NCI-H2107 treated with DMSO at 0.1 percent for 48 hours (cell line): ENCODE measurements at regions not wholly inside any gene's neighbourhood (a gene's known extent, or its start where the extent isn't known, plus 50 kb on each side); places are given as distances from the start of the nearest gene placed in this dataset.
"Not testable (repeated sequence)": the region's sequence is repeated elsewhere in the genome, so short reads cannot be mapped to it uniquely, and the experiment has no call there.

Source experiments
- DNase-seq: peaks from one replicate; lab custom pipeline; 2025; ENCODE audit not compliant: unreplicated experiment; lab: John Stamatoyannopoulos, UW

DNA sequence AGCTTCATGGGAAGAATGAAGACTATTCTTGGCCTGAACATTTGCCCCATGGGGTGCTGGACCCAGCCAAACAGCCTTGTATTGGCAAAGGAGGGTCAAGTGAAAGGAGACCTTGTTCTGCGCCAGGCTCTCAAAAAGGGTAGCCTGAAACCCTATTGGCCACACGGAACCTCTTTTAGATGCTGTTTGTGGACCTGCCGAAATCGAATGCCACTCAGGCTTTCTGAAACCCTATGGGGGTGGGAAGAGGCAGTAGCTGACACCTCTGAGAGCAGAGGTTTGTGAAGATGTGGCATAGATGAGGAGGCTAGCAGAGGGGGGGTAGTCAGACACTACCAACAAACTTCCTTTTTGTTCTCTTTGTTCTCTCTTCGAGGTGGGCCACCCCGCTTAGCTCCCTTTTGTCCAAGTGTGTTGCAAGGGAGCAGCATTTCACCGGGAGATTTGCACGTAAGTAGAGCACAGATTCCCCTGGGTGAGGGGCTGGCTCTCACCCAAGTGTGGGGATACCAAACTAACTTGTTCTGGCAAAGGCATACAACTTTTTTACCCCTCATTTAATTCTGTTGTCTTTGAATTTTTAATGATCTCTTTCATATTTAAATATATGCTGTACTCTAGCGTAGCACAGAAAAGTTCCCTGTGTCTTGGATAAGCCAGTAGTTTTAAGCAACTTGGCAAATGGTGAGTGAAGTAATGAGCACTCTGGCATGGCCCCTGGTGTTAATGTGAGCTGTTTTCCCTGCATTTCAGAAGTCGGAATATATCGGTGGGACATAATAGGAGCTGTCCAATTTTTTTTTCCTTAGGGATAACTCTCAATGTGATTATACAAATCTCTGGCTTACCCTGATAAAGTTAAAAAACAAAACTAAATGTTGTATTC, 107.7 kb downstream of the SEPTIN7 start:
- no peak for DNase-seq

GRCh38 chr7:35909870-35910357, 109.1 kb downstream of the SEPTIN7 start:
- DNase-seq = no peak

DNA sequence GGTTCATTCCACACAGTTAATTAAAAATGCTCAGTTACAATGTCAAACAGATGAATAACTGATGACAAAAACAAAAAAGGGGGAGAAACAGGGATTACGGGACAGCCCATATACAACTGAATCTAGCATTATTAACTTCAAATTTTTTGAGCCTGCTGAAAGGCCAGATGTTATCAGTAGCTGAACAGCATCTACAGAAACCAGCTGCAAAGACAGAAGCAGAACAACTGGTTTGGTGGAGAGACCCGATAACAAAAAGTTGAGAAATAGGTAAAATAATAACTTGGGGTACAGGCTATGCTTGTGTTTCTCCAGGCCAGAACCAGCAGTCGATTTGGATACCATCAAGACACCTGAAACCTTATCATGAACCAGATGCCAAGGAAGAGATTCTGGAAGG, 109.8 kb downstream of the SEPTIN7 start:
- not testable (repeated sequence) for DNase-seq

DNA sequence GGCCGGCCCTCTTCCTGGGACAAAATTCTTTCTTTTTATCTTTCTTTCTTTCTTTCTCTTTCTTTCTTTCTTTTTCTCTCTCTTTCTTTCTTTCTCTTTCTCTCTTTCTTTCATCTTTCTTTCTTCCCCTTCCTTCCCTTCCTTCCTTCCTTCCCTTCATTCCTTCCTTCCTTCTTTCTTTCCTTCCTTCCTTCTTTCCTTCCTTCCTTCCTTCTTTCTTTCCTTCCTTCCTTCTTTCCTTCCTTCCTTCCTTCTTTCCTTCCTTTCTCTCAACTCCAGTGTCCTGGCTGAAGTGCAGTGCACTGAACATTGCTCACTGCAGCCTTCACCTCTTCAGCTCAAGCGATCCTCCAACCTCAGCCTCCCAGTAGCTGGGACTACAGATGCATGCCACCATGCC, 112.5 kb downstream of the SEPTIN7 start:
- DNase-seq = not testable (repeated sequence)

GRCh38 chr7:35914214-35914613, 113.4 kb downstream of the SEPTIN7 start:
- not testable (repeated sequence) for DNase-seq

GRCh38 chr7:35915247-35915955, 114.5 kb downstream of the SEPTIN7 start:
- DNase-seq = not testable (repeated sequence)

- DNase-seq = not testable (repeated sequence)
Measured at GRCh38 chr7:35918217-35918616, 117.4 kb downstream of the SEPTIN7 start.

- peak; percentile 28 for DNase-seq
Measured at GRCh38 chr7:35919607-35920006, 118.8 kb downstream of the SEPTIN7 start.

DNA sequence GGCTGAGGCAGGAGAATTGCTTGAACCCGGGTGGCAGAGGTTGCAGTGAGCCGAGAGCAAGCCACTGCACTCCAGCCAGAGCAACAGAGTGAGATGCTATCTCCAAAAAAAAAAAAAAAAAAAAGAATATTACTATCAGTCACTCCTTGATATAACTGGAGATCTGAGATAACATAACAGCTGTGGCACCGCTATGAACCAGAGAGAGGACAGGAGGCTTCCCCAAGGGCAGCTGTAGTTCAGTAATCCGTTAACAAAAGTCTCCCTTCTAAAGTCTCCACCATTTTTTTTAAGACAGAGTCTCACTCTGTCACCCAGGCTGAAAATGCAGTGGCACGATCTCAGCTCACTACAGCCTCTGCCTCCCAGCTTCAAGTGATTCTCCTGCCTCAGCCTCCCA, 120.5 kb downstream of the SEPTIN7 start:
- not testable (repeated sequence) for DNase-seq

DNA sequence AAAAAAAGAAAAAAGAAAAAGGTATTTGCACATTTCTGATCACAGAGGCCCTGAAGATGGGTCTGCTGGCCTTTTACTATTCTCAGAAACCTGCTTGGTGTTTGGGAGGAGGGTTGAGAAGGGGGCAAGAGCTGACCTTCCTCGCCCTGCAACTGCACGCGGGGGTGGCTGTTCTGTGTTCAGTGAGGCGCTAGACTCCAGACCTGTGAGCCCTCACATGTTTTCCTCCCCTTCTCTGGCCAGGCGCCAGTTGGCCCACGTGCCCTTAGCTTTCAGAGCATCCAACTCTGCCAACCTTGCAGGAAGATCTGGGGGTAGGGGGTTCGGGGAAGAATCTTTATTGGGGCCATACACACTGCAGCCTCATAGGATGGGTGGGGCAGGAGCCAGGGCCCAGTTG, 123.8 kb downstream of the SEPTIN7 start:
- not testable (repeated sequence) for DNase-seq

GRCh38 chr7:35926966-35927365, 126.1 kb downstream of the SEPTIN7 start:
- DNase-seq = not testable (repeated sequence)

- not testable (repeated sequence) for DNase-seq
Measured at GRCh38 chr7:35931134-35931533, 130.3 kb downstream of the SEPTIN7 start.

- peak; percentile 86 for DNase-seq
Measured at GRCh38 chr7:35931551-35931950, 130.7 kb downstream of the SEPTIN7 start.

DNA sequence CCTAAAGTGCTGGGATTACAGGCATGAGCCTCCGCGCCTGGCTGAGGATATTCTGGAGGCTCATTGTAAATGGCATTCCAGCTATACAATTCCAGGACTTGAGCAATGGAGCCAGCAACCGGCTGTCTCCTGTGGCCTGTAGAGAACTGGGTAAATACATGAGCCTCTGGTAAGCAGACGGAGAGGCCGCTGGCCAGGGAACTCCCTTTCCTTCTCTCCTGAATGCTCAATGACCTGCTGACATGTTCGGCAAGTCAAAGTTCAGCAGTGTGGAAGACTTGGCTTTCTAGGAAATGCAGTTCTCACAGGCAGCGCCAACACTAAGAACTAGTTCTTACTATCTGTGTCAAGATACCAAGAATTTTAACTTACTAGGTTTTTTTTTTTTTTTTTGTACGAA, 139.8 kb downstream of the SEPTIN7 start:
- DNase-seq = not testable (repeated sequence)

- not testable (repeated sequence) for DNase-seq
Measured at GRCh38 chr7:35945621-35946020, 144.8 kb downstream of the SEPTIN7 start.

GRCh38 chr7:35955735-35956134, 154.9 kb downstream of the SEPTIN7 start:
- not testable (repeated sequence) for DNase-seq

DNA sequence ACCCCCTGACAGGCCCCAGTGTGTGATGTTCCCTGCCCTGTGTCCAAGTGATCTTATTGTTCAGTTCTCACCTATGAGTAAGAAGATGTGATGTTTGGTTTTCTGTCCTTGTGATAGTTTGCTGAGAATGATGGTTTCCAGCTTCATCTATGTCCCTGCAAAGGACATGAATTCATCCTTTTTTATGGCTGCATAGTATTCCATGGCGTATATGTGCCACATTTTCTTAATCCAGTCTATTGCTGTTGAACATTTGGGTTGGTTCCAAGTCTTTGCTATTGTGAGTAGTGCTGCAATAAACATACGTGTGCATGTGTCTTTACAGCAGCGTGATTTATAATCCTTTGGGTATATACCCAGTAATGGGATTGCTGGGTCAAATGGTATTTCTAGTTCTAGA, 156.1 kb downstream of the SEPTIN7 start:
- DNase-seq = not testable (repeated sequence)

GRCh38 chr7:35961260-35961659, 160.4 kb downstream of the SEPTIN7 start:
- DNase-seq = not testable (repeated sequence)

DNA sequence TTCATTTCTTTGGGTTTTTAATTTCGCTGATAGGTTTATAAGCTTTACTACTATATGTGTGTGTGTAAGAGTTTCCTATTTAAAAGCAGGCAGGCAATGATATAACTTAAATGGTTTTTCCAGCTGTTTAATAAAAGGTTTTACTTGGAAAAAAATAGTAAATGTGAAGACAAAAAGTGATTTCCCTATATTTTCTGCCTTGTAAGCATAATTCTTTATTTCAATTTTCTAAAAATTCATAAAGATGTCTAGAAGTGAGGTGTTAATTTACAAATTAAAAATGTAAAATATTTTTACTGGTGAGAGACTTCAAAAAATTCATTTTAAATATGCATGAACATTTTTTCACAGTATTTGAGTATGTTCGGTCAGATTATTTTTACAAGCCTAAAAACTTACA, 161.8 kb downstream of the SEPTIN7 start:
- DNase-seq = not testable (repeated sequence)

- no peak for DNase-seq
Measured at GRCh38 chr7:35967366-35968139, 166.7 kb downstream of the SEPTIN7 start.
